ENCODE measurements at regions not wholly inside any gene's neighbourhood (a gene's known extent, or its start where the extent isn't known, plus 50 kb on each side); places are given as distances from the start of the nearest gene placed in this dataset.

DNA sequence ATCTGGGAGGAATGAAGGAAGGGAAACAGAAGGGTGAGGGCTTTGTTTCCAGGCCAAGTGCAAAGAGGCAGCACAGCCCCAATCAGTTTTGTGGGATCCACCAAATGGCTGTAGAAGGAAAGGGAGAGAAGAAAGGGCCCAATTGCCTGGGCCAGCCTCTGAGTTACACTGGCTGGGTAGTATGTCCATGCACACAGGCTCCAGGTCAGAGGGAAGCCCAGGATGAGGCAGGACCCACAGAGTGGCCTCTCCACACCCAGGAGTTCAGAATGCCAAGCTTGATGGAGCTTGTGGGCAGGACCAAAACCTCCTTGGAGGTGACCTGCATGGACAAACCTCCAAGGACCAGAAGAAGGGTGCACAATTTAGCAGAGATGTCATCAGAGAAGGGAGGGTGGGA lies 178.2 kb upstream of the TSHZ3 start:
- TF ChIP-seq SUZ12 (IDR thresholded peaks at IDR 0.05; ENCODE audit: extremely low read depth, insufficient read depth, insufficient read length): no peak
- no peak for TF ChIP-seq YY1 (IDR thresholded peaks at IDR 0.05; ENCODE audit: insufficient read depth, insufficient read length)
